ENCODE measurements at regions not wholly inside any gene's neighbourhood (a gene's known extent, or its start where the extent isn't known, plus 50 kb on each side); places are given as distances from the start of the nearest gene placed in this dataset.

DNA sequence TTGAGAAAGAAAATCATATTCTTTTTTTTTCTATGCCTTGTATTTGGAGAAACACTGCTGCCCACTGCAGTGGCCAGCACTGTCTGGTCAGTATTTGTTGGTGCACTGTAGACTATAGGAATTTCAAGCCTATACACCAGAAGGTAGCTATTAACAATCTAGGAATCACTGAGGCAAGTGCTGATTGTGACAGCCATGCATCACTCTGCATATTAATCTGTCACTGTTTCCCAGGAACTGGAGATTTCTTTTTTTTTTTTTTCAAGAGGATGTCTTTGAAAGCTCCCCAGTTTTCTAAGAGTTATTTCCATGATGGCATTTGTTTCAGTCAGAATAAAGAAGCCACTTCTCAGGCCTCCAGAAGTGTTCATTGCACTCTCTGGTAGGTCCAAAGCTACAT, 737.8 kb upstream of the PTBP2 start:
- Histone ChIP-seq H3K9me3 (replicated peaks; ENCODE audit: control insufficient read depth, insufficient read depth, low read length) (no peaks in the 10 kb centered on the region), H3K9me1 (replicated peaks; ENCODE audit: control insufficient read depth, extremely low read depth, insufficient read depth, low read length) (no peaks in the 10 kb centered on the region), H3K27me3 (ENCODE audit: control insufficient read depth in 2 of 2, insufficient read depth in 2 of 2, low read length in 2 of 2) (peaks cover 0 to 5% of the 10 kb centered on the region in 2 experiments), H3K4me2 (ENCODE audit: insufficient read depth, low read length) (no peak overlapping the region), H3K4me1 (ENCODE audit: control insufficient read depth, extremely low read depth, insufficient read depth, low read length) (no peaks in the 10 kb centered on the region), H3K36me3 (ENCODE audit: control insufficient read depth in 2 of 2, extremely low read depth in 1 of 2, insufficient read depth in 2 of 2, low read length in 2 of 2) (no peaks in the 10 kb centered on the region), H4K20me1 (replicated peaks; ENCODE audit: control insufficient read depth, extremely low read depth, insufficient read depth, low read length) (no peaks in the 10 kb centered on the region), H2AFZ (ENCODE audit: low read depth, low read length) (no peak overlapping the region), H3K27ac (ENCODE audit: insufficient read depth, low read depth, low read length) (no peak overlapping the region), H3K9ac (replicated peaks; ENCODE audit: extremely low read depth, insufficient read depth, low read length) (no peak overlapping the region), H3K4me3 (replicated peaks in 1 of 3; ENCODE audit: insufficient read depth in 1 of 3, low read depth in 1 of 3, low read length in 3 of 3) (no peak overlapping the region), H3K79me2 (ENCODE audit: control insufficient read depth, insufficient read depth, low read length) (no peaks in the 10 kb centered on the region)
- TF ChIP-seq GATA2 (IDR thresholded peaks at IDR 0.05; ENCODE audit: insufficient read depth, insufficient read length, low read depth, low read length), result no peak
- no peak for TF ChIP-seq MAX (IDR thresholded peaks at IDR 0.05; ENCODE audit: insufficient read depth, insufficient read length)
- TF ChIP-seq POLR2AphosphoS5 (IDR thresholded peaks at IDR 0.05; ENCODE audit: insufficient read depth, low read depth, low read length), result no peak
- TF ChIP-seq JUN (IDR thresholded peaks at IDR 0.05; ENCODE audit: borderline replicate concordance, insufficient read depth, insufficient read length, low read depth), result no peak
- no peak for TF ChIP-seq FOS (IDR thresholded peaks at IDR 0.05; ENCODE audit: borderline replicate concordance, insufficient read depth, low read length)
- TF ChIP-seq MYC (IDR thresholded peaks at IDR 0.05; ENCODE audit: low read depth, low read length), result no peak
- ChIA-PET POLR2A (no interaction called here), CTCF (interaction anchor here (0.7 kb wide), 1 partner anchor 498 kb away, joined by 3 read pairs; no protein-coding TSS in a partner anchor)
- intact Hi-C loops (cut with micrococcal nuclease), result loop anchor here (10.0 kb wide), 1 partner anchor 1421 kb away; no protein-coding TSS in a partner anchor
- FAIRE-seq (no peak), DNase-seq (ENCODE audit: low read depth, low spot score) (no peak)
- no TSS peak for BruUV-seq (replicated peaks)
- dilution Hi-C loops (cut with MboI; ENCODE audit: extremely low pct_ligation_motif_present, low sequenced_read_pairs), result no loop called here

DNA sequence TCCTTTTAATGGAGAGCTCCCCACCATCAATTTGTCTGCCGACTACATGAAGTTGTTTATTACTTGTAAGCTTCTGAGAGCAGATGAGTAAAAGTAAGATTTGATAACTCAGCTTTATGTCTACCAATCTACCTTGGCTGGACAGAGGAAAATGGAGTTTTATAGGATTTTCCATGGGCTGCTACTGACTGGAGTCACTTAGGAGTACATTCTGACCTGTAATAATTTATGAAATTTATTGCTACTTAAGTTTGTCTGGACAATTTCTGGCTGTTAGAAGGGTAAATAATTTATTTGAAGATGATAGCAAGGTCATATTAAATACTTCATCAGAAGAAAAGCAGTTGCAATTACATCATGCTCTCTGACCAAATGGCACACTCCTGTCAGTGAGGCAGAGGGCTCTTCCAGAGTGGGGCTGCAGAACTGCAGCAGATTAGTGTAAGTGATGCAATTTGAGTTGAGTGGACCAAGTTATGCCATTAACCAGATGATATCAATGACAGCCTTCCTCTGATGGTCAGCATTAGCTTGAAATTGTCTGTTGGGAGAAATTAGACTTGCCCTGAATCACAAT, 736.7 kb upstream of the PTBP2 start:
- H3K9me3 ChIP-seq (replicated peaks; ENCODE audit: control insufficient read depth, insufficient read depth, low read length), result no peaks in the 10 kb centered on the region
- POLR2A ChIA-PET, result no interaction called here

More for the DNA sequence above, 736.7 kb upstream of the PTBP2 start:
- dilution Hi-C loops (cut with MboI; ENCODE audit: extremely low pct_ligation_motif_present, low sequenced_read_pairs) (no loop called here), intact Hi-C loops (cut with micrococcal nuclease) (loop anchor here (10.0 kb wide), 1 partner anchor 1420 kb away; no protein-coding TSS in a partner anchor)
- Histone ChIP-seq H3K4me2 (ENCODE audit: insufficient read depth, low read length) (no peak overlapping the region), H2AFZ (ENCODE audit: low read depth, low read length) (no peak overlapping the region), H4K20me1 (replicated peaks; ENCODE audit: control insufficient read depth, extremely low read depth, insufficient read depth, low read length) (no peaks in the 10 kb centered on the region), H3K4me1 (ENCODE audit: control insufficient read depth, extremely low read depth, insufficient read depth, low read length) (no peaks in the 10 kb centered on the region), H3K79me2 (ENCODE audit: control insufficient read depth, insufficient read depth, low read length) (no peaks in the 10 kb centered on the region), H3K9ac (replicated peaks; ENCODE audit: extremely low read depth, insufficient read depth, low read length) (no peak overlapping the region), H3K9me1 (replicated peaks; ENCODE audit: control insufficient read depth, extremely low read depth, insufficient read depth, low read length) (no peaks in the 10 kb centered on the region), H3K36me3 (ENCODE audit: control insufficient read depth in 2 of 2, extremely low read depth in 1 of 2, insufficient read depth in 2 of 2, low read length in 2 of 2) (no peaks in the 10 kb centered on the region), H3K27me3 (ENCODE audit: control insufficient read depth in 2 of 2, insufficient read depth in 2 of 2, low read length in 2 of 2) (peaks cover 0 to 3% of the 10 kb centered on the region in 2 experiments), H3K27ac (ENCODE audit: insufficient read depth, low read depth, low read length) (no peak overlapping the region), H3K4me3 (replicated peaks in 1 of 3; ENCODE audit: insufficient read depth in 1 of 3, low read depth in 1 of 3, low read length in 3 of 3) (no peak overlapping the region)
- TF ChIP-seq, protein P1, sequence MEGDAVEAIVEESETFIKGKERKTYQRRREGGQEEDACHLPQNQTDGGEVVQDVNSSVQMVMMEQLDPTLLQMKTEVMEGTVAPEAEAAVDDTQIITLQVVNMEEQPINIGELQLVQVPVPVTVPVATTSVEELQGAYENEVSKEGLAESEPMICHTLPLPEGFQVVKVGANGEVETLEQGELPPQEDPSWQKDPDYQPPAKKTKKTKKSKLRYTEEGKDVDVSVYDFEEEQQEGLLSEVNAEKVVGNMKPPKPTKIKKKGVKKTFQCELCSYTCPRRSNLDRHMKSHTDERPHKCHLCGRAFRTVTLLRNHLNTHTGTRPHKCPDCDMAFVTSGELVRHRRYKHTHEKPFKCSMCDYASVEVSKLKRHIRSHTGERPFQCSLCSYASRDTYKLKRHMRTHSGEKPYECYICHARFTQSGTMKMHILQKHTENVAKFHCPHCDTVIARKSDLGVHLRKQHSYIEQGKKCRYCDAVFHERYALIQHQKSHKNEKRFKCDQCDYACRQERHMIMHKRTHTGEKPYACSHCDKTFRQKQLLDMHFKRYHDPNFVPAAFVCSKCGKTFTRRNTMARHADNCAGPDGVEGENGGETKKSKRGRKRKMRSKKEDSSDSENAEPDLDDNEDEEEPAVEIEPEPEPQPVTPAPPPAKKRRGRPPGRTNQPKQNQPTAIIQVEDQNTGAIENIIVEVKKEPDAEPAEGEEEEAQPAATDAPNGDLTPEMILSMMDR (IDR thresholded peaks at IDR 0.05; ENCODE audit: extremely low read depth in 1 of 2, insufficient read depth in 1 of 2, low read depth in 1 of 2, low read length in 2 of 2), result no peak
- TF ChIP-seq MYC (IDR thresholded peaks at IDR 0.05; ENCODE audit: low read depth, low read length), result no peak
- no peak for TF ChIP-seq GATA2 (IDR thresholded peaks at IDR 0.05; ENCODE audit: insufficient read depth, insufficient read length, low read depth, low read length)
- TF ChIP-seq POLR2A (IDR thresholded peaks at IDR 0.05; ENCODE audit: low read depth, low read length), result no peak
- TF ChIP-seq FOS (IDR thresholded peaks at IDR 0.05; ENCODE audit: borderline replicate concordance, insufficient read depth, low read length), result no peak
- no peak for TF ChIP-seq JUN (IDR thresholded peaks at IDR 0.05; ENCODE audit: borderline replicate concordance, insufficient read depth, insufficient read length, low read depth)
- TF ChIP-seq MAX (IDR thresholded peaks at IDR 0.05; ENCODE audit: insufficient read depth, insufficient read length), result no peak
- no peak for TF ChIP-seq EZH2 (IDR thresholded peaks at IDR 0.05; ENCODE audit: borderline replicate concordance, low read depth, low read length, severe bottlenecking)
- CTCF ChIA-PET, result no interaction called here
- FAIRE-seq (no peak), DNase-seq (ENCODE audit: low read depth, low spot score) (no peak)
- no TSS peak for BruUV-seq (replicated peaks)

Data from endothelial cell of umbilical vein (primary cell).